Subcutaneous abdominal adipose tissue (tissue), 5 donors: ENCODE measurements at regions not wholly inside any gene's neighbourhood (a gene's known extent, or its start where the extent isn't known, plus 50 kb on each side); places are given as distances from the start of the nearest gene placed in this dataset.
A peak's percentile ranks its signal among the peaks of the same experiment; 100 is the strongest.

Experiments
- H3K27ac ChIP-seq: one replicate; pipeline ENCODE4 v1.7.0; 2013; ENCODE audit warnings: low read depth, mild to moderate bottlenecking, inconsistent platforms, low read length, moderate library complexity
- H3K27me3 ChIP-seq, 5 donors: one replicate each; pipeline ENCODE4 v1.7.0; 2013; ENCODE audit warnings: low read length in 5 of 5, inconsistent platforms in 1 of 5; ENCODE audit not compliant: control insufficient read depth in 5 of 5, insufficient read depth in 4 of 5
- H3K36me3 ChIP-seq, 5 donors: one replicate each; pipeline ENCODE4 v1.7.0; 2013; ENCODE audit warnings: low read length in 5 of 5; ENCODE audit not compliant: control insufficient read depth in 5 of 5, insufficient read depth in 5 of 5
- H3K4me1 ChIP-seq, 5 donors: one replicate each; pipeline ENCODE4 v1.7.0; 2013; ENCODE audit warnings: low read length in 5 of 5, mild to moderate bottlenecking in 3 of 5, moderate library complexity in 1 of 5; ENCODE audit not compliant: control insufficient read depth in 5 of 5, insufficient read depth in 5 of 5
- H3K4me3 ChIP-seq, 5 donors: one replicate each; pipeline ENCODE4 v1.7.0; 2013; ENCODE audit warnings: low read length in 5 of 5, low read depth in 1 of 5
- H3K9ac ChIP-seq, 5 donors: one replicate each; pipeline ENCODE4 v1.7.0; 2013; ENCODE audit warnings: low read length in 5 of 5, mild to moderate bottlenecking in 4 of 5, moderate library complexity in 3 of 5
- H3K9me3 ChIP-seq, 5 donors: one replicate each; pipeline ENCODE4 v1.7.0; 2013; ENCODE audit warnings: low read length in 5 of 5; ENCODE audit not compliant: control insufficient read depth in 5 of 5
- donor health status: healthy.
- donor health status: healthy.
- donor health status: healthy.
- donor health status: healthy.
- donor health status: healthy.

DNA sequence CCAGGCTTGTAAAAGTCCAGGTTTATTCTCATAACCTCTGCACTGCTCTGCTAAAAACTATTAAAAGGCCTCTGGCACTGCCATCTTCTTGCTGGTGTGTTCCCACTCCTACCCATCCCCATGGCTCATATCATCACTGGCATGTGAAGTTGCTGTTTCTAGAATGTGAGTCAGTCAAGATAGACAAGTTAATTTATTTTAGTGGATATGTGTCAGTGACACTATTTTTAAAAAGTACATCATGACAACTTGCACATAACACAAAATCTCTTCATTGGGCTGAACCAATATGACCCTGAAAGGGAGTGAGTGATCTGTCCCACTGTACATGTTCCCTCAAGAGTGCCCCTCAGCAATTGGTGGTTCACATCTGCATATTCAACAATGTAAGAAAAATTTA lies 299.7 kb downstream of the NFIB start:
- Histone ChIP-seq H3K27ac (no peak overlapping the region), H3K36me3 (no peaks in the 10 kb centered on the region), H3K9me3 (no peaks in the 10 kb centered on the region), H3K9ac (no peak overlapping the region), H3K4me1 (no peaks in the 10 kb centered on the region), H3K27me3 (no peaks in the 10 kb centered on the region), H3K4me3 (no peak overlapping the region)

DNA sequence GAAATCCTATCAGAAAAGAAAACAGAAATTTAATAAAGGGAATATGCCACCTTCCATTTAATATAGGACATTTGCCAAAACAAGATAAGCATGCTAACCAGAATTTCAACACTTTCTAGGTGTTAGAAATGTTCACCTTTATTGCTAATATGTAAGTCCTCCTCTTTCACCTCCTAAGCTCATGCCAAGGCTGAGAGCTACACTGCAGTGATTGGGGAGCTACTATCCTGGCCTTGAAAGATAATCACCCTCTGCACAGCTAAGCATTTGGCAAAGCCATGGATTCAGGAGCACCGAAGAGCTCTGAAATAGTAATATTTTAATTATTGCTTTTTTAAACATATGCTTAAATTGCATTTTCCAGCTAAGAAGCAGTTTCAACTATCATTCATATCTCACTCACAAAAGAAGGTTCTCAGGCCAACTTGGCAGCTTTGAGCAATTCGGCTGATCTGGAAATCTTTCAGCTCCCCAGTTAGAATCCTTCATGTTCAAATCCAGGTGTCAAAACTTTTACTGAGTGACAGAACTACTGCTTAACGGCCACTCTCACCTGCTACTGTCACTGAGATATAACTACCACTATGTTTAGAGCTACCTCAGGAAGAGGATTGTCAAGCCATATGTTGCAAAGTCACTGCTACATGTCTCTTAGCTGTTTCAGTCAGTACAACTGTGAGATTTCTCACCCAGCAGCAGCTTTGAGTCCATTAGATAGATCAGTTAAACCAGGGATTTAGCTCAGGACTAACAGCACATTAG lies 302.0 kb downstream of the NFIB start:
- no peaks in the 10 kb centered on the region for H3K9me3 ChIP-seq
- no peak overlapping the region for H3K27ac ChIP-seq
- no peak overlapping the region for H3K9ac ChIP-seq
- no peak overlapping the region for H3K4me3 ChIP-seq
- no peaks in the 10 kb centered on the region for H3K36me3 ChIP-seq
- no peaks in the 10 kb centered on the region for H3K4me1 ChIP-seq
- H3K27me3 ChIP-seq = no peaks in the 10 kb centered on the region

DNA sequence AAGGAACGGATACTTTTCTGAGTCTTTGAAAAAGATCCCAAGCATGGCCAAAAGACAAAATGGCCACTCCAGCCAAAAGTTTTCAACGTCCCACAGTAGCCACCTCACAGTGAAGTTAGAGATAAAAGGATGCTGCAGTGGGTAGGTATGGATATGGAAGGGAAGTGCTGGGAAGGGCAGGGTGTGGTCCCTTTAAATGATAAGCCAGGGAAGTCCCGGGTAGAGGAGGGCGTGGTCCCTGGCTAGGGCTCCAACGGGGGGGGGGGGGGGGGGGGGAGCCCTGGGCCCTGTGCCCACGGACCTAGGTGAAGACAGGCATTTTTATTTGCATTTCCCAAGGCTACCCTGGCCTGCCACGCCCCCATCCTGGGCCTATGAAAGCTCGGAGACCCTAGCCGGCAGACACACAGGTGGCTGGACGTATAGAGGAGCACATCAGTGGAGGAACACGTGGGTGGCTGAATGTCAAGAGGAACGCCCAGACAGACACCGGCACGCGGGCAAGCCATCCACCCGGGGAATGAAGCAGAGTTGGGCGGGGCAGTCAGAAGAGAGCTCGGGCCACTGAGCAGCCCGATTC lies 306.7 kb downstream of the NFIB start:
- Histone ChIP-seq H3K9ac (no peak overlapping the region), H3K4me1 (no peaks in the 10 kb centered on the region), H3K36me3 (no peaks in the 10 kb centered on the region), H3K9me3 (peaks cover 0 to 4% (median 0%) of the 10 kb centered on the region in 5 donors), H3K4me3 (no peak overlapping the region), H3K27ac (no peak overlapping the region), H3K27me3 (no peaks in the 10 kb centered on the region)

DNA sequence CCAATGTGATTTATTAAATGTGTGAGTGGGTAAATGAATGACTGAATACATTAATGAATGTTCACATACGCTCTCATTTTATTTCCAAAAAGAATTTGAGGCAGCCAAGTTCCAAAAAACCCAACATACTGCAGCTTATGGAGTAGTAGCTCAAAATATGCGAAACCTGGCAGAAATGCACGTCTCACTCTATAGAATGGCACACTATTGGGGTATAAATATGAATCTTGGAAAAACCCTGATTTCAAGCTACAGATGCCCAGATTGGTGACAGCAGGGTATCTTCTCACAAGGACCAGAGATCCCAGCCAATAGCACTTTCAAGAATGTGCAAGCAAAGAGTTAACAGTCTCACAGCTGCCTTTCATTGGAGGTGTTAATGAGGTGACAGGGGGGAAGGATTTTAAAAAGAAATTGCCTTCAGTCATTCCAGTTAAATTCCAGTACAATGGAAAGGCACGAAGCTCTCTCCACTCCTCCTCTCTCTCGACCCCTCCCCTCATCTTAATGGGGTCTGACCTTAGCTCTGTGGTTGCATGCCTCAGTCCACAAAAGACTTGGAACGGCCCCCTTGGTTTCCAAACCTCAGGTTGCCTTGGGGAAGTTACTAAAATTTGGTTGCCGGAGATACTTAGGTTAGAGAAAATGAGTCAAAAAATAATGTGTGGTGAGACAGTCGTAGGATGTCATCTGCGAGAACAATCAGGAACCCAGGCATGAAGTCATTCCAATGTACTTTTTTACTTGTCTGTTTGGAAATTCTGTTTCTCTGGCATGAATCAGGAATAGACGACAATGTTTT lies 307.4 kb downstream of the NFIB start:
- Histone ChIP-seq H3K27ac (no peak overlapping the region), H3K9ac (no peak overlapping the region), H3K4me1 (no peaks in the 10 kb centered on the region), H3K36me3 (no peaks in the 10 kb centered on the region), H3K9me3 (peaks cover 0 to 4% (median 0%) of the 10 kb centered on the region in 5 donors), H3K27me3 (no peaks in the 10 kb centered on the region), H3K4me3 (no peak overlapping the region)

DNA sequence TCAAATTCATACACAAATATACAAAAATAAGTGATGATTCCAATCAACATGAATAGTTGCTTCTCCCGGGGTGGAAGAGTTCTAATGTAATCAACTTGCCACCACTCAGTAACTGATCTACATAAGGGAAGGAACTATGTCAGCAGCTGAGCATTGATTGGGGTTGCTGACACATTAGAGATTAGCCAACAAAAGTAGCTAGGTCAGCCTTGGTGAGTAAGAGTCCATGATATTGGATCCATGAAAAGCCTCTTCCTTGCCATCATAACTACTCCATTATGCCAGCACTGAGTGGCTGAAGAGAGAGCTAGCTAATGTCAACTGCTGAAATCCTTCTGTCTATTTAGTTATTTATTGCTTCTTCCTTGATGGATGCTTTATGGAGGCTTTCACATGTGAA lies 309.8 kb downstream of the NFIB start:
- no peaks in the 10 kb centered on the region for H3K36me3 ChIP-seq
- peaks cover 0 to 4% (median 0%) of the 10 kb centered on the region in 5 donors for H3K9me3 ChIP-seq
- H3K27ac ChIP-seq = no peak overlapping the region
- H3K4me1 ChIP-seq = no peaks in the 10 kb centered on the region
- H3K27me3 ChIP-seq = no peaks in the 10 kb centered on the region
- no peak overlapping the region for H3K9ac ChIP-seq
- H3K4me3 ChIP-seq = no peak overlapping the region

DNA sequence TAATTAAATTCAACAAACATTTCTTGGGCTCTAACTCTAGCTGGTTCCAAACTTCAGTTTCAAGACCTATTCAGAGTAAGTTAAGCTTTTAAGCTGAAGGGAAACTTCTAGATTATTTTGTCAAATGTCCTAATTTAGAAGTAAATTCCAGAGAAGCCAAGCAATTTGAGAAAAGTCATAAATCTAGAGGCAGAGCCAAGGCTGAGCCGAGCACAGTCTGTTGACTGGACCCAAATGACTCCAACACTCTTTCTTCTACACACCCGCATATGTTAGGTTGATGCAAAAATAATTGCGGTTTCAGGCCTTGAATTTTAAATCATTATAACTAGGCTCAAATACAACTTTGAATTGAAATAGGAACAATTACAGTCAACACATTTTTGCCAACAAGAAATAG lies 319.7 kb downstream of the NFIB start:
- Histone ChIP-seq H3K9me3 (no peaks in the 10 kb centered on the region), H3K9ac (no peak overlapping the region), H3K4me1 (peaks cover 1 to 19% (median 10%) of the 10 kb centered on the region in 5 donors), H3K36me3 (no peaks in the 10 kb centered on the region), H3K27ac (peak overlapping the region; percentile 77), H3K4me3 (no peak overlapping the region), H3K27me3 (no peaks in the 10 kb centered on the region)

DNA sequence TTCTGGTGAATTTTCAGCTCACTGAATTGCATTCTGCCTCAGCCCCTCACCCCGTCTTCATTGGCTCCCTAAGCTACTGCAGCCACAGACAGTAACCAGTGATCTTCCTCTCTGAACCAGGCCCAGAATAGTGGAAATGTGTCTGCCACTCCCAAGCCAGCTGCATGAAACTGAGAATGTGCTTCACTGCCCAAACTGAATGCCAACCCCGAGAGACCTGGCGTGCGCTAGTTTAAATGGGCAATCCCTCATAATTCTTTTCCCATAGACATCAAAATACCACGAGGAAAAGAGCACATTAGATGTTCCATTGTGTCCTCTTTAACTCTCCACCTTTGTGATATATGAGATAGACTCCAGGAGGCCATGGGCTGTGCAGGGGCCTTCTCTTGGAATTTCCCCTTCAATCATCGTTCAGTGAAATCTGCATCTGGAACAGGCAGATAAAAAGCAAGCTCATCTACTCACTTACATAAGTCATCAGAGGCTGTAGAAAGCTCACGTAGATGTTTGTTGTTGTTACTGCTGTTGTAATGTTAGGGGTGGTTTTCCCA lies 320.2 kb downstream of the NFIB start:
- Histone ChIP-seq H3K27me3 (no peaks in the 10 kb centered on the region), H3K36me3 (no peaks in the 10 kb centered on the region), H3K9me3 (no peaks in the 10 kb centered on the region), H3K4me1 (peaks cover 1 to 19% (median 10%) of the 10 kb centered on the region in 5 donors), H3K9ac (no peak overlapping the region), H3K4me3 (peak overlapping the region in 1 of 5 donors; percentile 15), H3K27ac (peak overlapping the region; percentile 77)

DNA sequence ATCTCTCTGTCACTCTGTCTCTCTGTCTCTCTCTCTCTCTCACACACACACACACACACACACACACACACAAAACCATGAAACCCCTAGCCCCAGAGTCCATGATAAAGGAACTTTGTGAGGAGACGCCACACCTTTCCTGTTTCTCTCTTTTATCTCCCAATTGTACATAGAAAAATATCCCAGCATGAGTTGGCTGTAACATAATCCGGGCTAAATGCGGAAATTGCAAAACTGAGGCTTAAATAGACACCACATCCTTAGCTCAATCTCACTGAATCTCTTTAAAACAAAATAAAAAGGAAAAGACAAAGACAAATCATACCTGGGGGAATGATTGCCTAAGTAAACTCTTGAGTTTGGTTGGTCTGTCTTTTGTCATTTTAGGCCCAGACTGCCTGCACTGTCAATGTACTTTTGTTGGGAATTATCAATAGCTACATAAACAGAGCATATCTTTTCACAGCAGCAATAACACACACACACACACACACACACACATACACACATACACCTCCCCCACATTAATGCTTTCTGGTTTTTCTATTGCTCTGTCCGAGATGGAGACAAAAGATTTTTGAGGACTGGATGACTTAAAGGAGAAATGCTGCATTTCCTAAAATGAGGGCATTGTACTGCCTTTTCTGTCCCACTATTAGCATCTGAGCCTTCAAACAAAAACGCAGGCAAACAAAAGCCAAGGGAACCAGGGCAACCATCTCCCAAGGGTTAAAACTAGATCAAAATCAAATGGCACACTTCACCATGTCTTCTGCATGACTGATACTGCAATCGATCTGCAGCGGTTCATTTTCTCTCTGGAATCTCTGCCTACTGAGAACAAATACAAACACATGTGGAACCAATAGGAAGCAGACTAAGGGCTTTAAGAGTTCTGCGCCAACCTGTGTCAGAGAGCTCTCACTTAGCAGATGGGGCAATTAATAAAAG lies 321.5 kb downstream of the NFIB start:
- Histone ChIP-seq H3K4me3 (no peak overlapping the region), H3K9ac (no peak overlapping the region), H3K9me3 (no peaks in the 10 kb centered on the region), H3K27me3 (no peaks in the 10 kb centered on the region), H3K4me1 (peaks cover 1 to 19% (median 10%) of the 10 kb centered on the region in 5 donors), H3K36me3 (no peaks in the 10 kb centered on the region), H3K27ac (peak overlapping the region; percentile 77)

DNA sequence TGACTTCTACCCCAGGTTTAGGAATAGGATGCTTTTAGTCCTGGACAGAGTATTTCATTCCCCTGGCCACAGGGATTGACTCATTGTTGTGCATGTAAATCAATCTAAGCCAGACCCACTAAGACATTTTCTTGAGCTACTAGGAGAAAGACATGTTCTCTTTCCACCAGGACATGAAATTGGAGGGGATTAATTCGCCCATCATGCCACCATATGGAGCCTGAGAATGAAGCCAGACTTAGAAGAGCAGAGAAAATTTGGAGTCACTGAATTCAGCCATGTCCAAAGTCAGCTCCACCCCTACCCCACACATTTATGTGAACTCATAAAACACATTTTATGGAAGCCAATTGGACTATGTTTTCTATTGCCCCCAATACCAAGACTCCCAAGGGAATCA lies 322.5 kb downstream of the NFIB start:
- Histone ChIP-seq H3K27me3 (no peaks in the 10 kb centered on the region), H3K36me3 (no peaks in the 10 kb centered on the region), H3K27ac (no peak overlapping the region), H3K9me3 (peaks cover 0 to 3% (median 0%) of the 10 kb centered on the region in 5 donors), H3K4me1 (peaks cover 1 to 19% (median 10%) of the 10 kb centered on the region in 5 donors), H3K9ac (no peak overlapping the region), H3K4me3 (no peak overlapping the region)
